ENCODE measurements at regions not wholly inside any gene's neighbourhood (a gene's known extent, or its start where the extent isn't known, plus 50 kb on each side); places are given as distances from the start of the nearest gene placed in this dataset.

DNA sequence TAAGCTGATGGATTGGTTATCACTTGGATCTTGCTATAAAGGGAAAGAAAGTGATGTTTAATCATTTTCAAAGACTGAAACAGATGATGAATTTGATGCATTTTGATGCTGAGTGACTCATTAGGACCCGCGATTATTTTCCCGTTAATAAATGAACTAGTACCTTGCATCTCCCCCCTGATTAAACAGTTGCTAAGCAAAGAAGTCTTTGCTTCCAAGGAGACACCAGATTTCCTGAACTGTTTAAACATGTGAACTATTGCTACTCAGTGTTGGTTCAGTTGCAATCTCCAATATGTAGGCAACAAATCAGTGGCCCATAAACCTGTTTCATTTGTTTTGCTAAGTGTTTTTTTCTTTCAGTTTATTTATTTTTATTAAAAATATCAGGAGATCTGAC lies 375.2 kb downstream of the AACS start:
- no peak overlapping the region for H4K8ac ChIP-seq (replicated peaks; ENCODE audit: insufficient read length, low read depth, low read length)
- H4K20me1 ChIP-seq (ENCODE audit: control insufficient read depth, insufficient read depth, insufficient read length) = no peaks in the 10 kb centered on the region
- no peak overlapping the region for H4K5ac ChIP-seq (ENCODE audit: insufficient read length, low read depth, low read length)
- no peak overlapping the region for H4K91ac ChIP-seq (ENCODE audit: insufficient read length, low read depth, low read length)
- no peaks in the 10 kb centered on the region for H3K23me2 ChIP-seq (ENCODE audit: insufficient read length, low read depth, low read length, poor library complexity, severe bottlenecking)
- H3K27ac ChIP-seq (ENCODE audit: insufficient read length, low read depth, low read length) = no peak overlapping the region
- no peak overlapping the region for H3K23ac ChIP-seq (ENCODE audit: insufficient read length, low read depth, low read length)
- no peak overlapping the region for H2BK5ac ChIP-seq (ENCODE audit: insufficient read length, low read length)
- no peak overlapping the region for H3T11ph ChIP-seq (ENCODE audit: low read length)
- H3K18ac ChIP-seq (ENCODE audit: insufficient read length, low read depth, low read length) = no peak overlapping the region
- no peak overlapping the region for H3K4me3 Mint-ChIP-seq
- no peak overlapping the region for H2BK15ac ChIP-seq (ENCODE audit: low read depth, low read length)
- no peak for DNase-seq
- H3K56ac ChIP-seq (ENCODE audit: insufficient read length, low read depth, low read length) = no peak overlapping the region
- no peak overlapping the region for H2AFZ ChIP-seq (ENCODE audit: low read length)
- no peaks in the 10 kb centered on the region; the same call in 1 of the 2 replicates for H3K4me1 ChIP-seq (ENCODE audit: insufficient read depth, low read length)
- no peak overlapping the region for H3K27ac Mint-ChIP-seq
- H3K9me3 ChIP-seq (ENCODE audit: control insufficient read depth, low read depth, low read length) = no peaks in the 10 kb centered on the region
- no peak overlapping the region for H2BK12ac ChIP-seq (ENCODE audit: insufficient read length, low read depth, low read length)
- H2BK120ac ChIP-seq (ENCODE audit: low read depth, low read length, poor library complexity, severe bottlenecking) = no peak overlapping the region
- H3K4me2 ChIP-seq (ENCODE audit: insufficient read depth, insufficient read length, low read length) = no peak overlapping the region
- no peak overlapping the region for H2BK20ac ChIP-seq (ENCODE audit: low read depth, low read length, poor library complexity, severe bottlenecking)
- H3K27me3 Mint-ChIP-seq (ENCODE audit: low read depth) = peaks cover 5% of the 10 kb centered on the region
- TF ChIP-seq, protein P1, sequence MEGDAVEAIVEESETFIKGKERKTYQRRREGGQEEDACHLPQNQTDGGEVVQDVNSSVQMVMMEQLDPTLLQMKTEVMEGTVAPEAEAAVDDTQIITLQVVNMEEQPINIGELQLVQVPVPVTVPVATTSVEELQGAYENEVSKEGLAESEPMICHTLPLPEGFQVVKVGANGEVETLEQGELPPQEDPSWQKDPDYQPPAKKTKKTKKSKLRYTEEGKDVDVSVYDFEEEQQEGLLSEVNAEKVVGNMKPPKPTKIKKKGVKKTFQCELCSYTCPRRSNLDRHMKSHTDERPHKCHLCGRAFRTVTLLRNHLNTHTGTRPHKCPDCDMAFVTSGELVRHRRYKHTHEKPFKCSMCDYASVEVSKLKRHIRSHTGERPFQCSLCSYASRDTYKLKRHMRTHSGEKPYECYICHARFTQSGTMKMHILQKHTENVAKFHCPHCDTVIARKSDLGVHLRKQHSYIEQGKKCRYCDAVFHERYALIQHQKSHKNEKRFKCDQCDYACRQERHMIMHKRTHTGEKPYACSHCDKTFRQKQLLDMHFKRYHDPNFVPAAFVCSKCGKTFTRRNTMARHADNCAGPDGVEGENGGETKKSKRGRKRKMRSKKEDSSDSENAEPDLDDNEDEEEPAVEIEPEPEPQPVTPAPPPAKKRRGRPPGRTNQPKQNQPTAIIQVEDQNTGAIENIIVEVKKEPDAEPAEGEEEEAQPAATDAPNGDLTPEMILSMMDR (conservative IDR thresholded peaks at IDR 0.05) = no peak
- H3K4me1 Mint-ChIP-seq = peaks cover 12 to 20% of the 10 kb centered on the region in 2 experiments
- no peaks in the 10 kb centered on the region; a peak in 1 of 5 replicates for H3K9me3 Mint-ChIP-seq
- no peak overlapping the region for H2AK5ac ChIP-seq (ENCODE audit: insufficient read length, low read length)
- WGBS (ENCODE audit: extremely low coverage, insufficient read length, low lambda C conversion rate) = no CpG with 5 or more reads among the region's 3 CpGs
- H3K79me2 ChIP-seq (ENCODE audit: insufficient read depth, low read length) = peaks cover 1% of the 10 kb centered on the region; the same call in 1 of the 2 replicates
- no peak overlapping the region for H3K14ac ChIP-seq (ENCODE audit: insufficient read depth, low read length)
- H3K9ac ChIP-seq (ENCODE audit: extremely low read depth, insufficient read length, low read length) = no peak overlapping the region
- no peaks in the 10 kb centered on the region for H3K79me1 ChIP-seq (ENCODE audit: insufficient read depth, low read depth, low read length, poor library complexity, severe bottlenecking)
- no peaks in the 10 kb centered on the region for H3K27me3 ChIP-seq (ENCODE audit: insufficient read depth, low read length)
- H3K4ac ChIP-seq (ENCODE audit: low read depth, low read length) = no peak overlapping the region
- H3K36me3 Mint-ChIP-seq (ENCODE audit: insufficient read depth in 1 of 3, low read depth in 3 of 3) = peaks cover 0 to 5% (median 0%) of the 10 kb centered on the region in 3 experiments; a peak in 2 of 7 replicates

Data from H9 (cell line).